Lower leg skin (tissue), 4 donors: ENCODE measurements at regions not wholly inside any gene's neighbourhood (a gene's known extent, or its start where the extent isn't known, plus 50 kb on each side); places are given as distances from the start of the nearest gene placed in this dataset.

Source experiments
- DNase-seq, 2 donors: peaks; one replicate each; pipeline ENCODE4 v3.0.0-alpha.2; 2019; ENCODE audit warnings: low spot score in 2 of 2
- H3K4me3 ChIP-seq: fragments of 200-600 bp; sonication (generic); 2 replicates; pipeline ENCODE4 v1.5.1; 2017; ENCODE audit warnings: mild to moderate bottlenecking, low read depth; ENCODE audit not compliant: poor library complexity, severe bottlenecking
- POLR2A ChIP-seq, 2 donors: fragments of 450-650 bp; IDR thresholded peaks; one replicate each; pipeline ENCODE4 v1.6.1; 2016 to 2017; ENCODE audit warnings: antibody characterized with exemption in 2 of 2, mild to moderate bottlenecking in 1 of 2, moderate library complexity in 1 of 2
- WGBS, 2 donors: methylation state at CpG; one replicate each; pipeline ENCODE4 v1.1.5; 2018; 5-methylcytosine and 5-hydroxymethylcytosine counted together
- intact Hi-C: fragments of 100-400 bp; cut with DNase I; formaldehyde crosslinking; loops from one replicate; pipeline ENCODE4 v1.15.0; 2023; ENCODE audit warnings: low total_unique reads
- TF ChIP-seq, protein P1 (sequence below), 3 donors: fragments of 450-650 bp; IDR thresholded peaks; one replicate each; pipeline ENCODE4 v1.5.1; 2016; ENCODE audit warnings: antibody characterized with exemption in 3 of 3, mild to moderate bottlenecking in 3 of 3, moderate library complexity in 2 of 3

- 80 to 81% methylated on average over 2 of the region's 2 CpGs for WGBS, 2 donors
- intact Hi-C loops, result no loop called here
- no peak for TF ChIP-seq POLR2A (IDR thresholded peaks at IDR 0.05)
- TF ChIP-seq, protein P1, sequence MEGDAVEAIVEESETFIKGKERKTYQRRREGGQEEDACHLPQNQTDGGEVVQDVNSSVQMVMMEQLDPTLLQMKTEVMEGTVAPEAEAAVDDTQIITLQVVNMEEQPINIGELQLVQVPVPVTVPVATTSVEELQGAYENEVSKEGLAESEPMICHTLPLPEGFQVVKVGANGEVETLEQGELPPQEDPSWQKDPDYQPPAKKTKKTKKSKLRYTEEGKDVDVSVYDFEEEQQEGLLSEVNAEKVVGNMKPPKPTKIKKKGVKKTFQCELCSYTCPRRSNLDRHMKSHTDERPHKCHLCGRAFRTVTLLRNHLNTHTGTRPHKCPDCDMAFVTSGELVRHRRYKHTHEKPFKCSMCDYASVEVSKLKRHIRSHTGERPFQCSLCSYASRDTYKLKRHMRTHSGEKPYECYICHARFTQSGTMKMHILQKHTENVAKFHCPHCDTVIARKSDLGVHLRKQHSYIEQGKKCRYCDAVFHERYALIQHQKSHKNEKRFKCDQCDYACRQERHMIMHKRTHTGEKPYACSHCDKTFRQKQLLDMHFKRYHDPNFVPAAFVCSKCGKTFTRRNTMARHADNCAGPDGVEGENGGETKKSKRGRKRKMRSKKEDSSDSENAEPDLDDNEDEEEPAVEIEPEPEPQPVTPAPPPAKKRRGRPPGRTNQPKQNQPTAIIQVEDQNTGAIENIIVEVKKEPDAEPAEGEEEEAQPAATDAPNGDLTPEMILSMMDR (IDR thresholded peaks at IDR 0.05), result no peak
These were observed 333.9 kb upstream of the C11orf87 start for GRCh38 chr11:109088086-109088485.

GRCh38 chr11:109089144-109089543 lies 332.8 kb upstream of the C11orf87 start:
- H3K4me3 ChIP-seq, result no peak overlapping the region
- intact Hi-C loops, result no loop called here
- DNase-seq, result no peak
- 74 to 81% methylated on average over 2 of the region's 2 CpGs for WGBS, 2 donors
- TF ChIP-seq, protein P1 (IDR thresholded peaks at IDR 0.05), result no peak
- no peak for TF ChIP-seq POLR2A (IDR thresholded peaks at IDR 0.05)

More at GRCh38 chr11:109088086-109088485, 333.9 kb upstream of the C11orf87 start:
- DNase-seq, result no peak
- H3K4me3 ChIP-seq, result no peak overlapping the region

DNA sequence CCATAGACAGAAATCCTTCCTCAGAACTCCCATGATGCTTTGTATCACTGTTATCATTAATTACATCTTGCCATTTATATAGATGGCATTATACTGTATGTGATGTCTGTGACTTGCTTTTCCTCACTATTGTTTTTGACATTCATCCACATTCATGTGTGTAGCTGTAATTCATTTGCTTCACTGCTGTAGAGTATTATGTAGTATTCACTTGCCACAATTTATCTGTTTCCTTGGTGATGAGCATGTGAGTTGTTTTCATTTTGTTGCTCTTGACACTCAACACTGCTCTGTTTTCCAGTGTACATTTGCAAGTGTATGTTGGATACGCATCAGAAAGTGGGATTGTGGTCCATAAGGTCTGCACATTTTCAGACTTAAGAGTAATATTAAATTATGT lies 328.6 kb upstream of the C11orf87 start:
- no peak overlapping the region for H3K4me3 ChIP-seq
- intact Hi-C loops, result no loop called here
- DNase-seq, result no peak
- TF ChIP-seq, protein P1 (IDR thresholded peaks at IDR 0.05), result no peak
- TF ChIP-seq POLR2A (IDR thresholded peaks at IDR 0.05), result no peak
- WGBS, 2 donors, result 88 to 96% methylated on average over 1 of the region's 1 CpG

- 90 to 91% methylated on average over 3 of the region's 3 CpGs for WGBS, 2 donors
- intact Hi-C loops, result no loop called here
- DNase-seq, result no peak
These were observed 325.7 kb upstream of the C11orf87 start for GRCh38 chr11:109096266-109096665.

DNA sequence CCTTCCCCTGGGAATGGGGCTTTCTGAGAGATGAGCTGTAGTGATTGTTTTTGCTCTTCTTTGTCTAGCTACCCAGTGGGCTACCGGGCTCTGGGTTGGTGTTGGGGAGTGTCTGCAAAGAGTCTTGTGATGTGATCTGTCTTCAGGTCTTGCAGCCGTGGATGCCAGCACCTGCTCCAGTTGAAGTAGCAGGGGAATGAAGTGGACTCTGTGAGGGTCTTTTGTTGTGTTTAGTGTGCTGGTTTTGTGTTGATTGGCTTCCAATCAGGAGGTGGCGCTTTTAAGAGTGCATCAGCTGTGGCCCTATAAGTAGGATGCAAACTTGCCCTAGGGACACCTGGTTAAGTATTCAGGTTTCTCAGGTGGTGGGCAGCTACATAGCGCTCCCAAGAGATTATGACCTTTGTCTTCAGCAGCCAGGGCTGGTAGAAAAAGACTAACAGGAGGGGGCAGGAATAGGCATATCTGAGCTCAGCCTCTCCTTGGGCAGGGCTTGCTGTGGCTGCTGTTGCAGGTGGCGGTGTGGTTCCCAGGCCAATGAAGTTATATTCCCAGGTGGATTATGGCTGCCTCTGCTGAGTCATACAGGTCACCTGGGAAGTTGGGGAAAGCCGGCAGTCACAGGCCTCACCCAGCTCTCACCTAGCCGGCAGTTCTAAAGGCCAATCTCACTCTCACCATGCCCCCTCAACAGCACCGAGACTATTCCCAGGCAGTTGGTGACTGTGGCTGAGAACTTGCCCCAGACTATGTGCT lies 315.7 kb upstream of the C11orf87 start:
- intact Hi-C loops, result no loop called here
- 91 to 94% methylated on average over 8 of the region's 8 CpGs for WGBS, 2 donors
- H3K4me3 ChIP-seq, result no peak overlapping the region
- DNase-seq, result no peak
- TF ChIP-seq POLR2A (IDR thresholded peaks at IDR 0.05), result no peak
- TF ChIP-seq, protein P1 (IDR thresholded peaks at IDR 0.05), result no peak

More at GRCh38 chr11:109096266-109096665, 325.7 kb upstream of the C11orf87 start:
- TF ChIP-seq POLR2A (IDR thresholded peaks at IDR 0.05), result no peak
- TF ChIP-seq, protein P1 (IDR thresholded peaks at IDR 0.05), result no peak
- H3K4me3 ChIP-seq, result no peak overlapping the region

DNA sequence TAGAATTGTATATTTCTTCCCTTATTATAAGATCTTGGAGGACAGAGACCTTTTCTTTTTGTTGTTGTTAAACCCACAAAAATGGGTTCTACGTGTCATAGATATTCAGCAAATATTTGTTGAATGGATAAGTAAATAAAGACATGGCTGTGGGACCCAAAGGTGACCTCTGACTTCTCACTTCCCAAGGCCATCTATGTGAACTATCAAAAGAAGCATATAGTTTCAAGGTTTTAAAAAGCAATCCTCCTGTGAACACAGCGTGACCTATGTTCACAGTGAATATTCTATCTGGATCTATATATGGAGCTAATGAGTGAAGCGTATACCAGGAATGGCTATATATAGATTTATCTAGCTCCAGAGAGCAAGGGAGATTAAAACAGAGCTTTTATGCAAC lies 312.8 kb upstream of the C11orf87 start:
- intact Hi-C loops, result no loop called here
- WGBS, 2 donors, result 82 to 88% methylated on average over 3 of the region's 3 CpGs
- H3K4me3 ChIP-seq, result no peak overlapping the region
- TF ChIP-seq POLR2A (IDR thresholded peaks at IDR 0.05), result no peak
- TF ChIP-seq, protein P1 (IDR thresholded peaks at IDR 0.05), result no peak
- DNase-seq, result no peak
